ENCODE measurements at regions not wholly inside any gene's neighbourhood (a gene's known extent, or its start where the extent isn't known, plus 50 kb on each side); places are given as distances from the start of the nearest gene placed in this dataset.

GRCh38 chr10:128779416-128779815 is 653.2 kb upstream of the MKI67 start:
- DNase-seq: no peak

GRCh38 chr10:128780156-128780761 is 654.0 kb upstream of the MKI67 start:
- no peak for DNase-seq

- no peak for DNase-seq
Measured at GRCh38 chr10:128781637-128782036, 655.4 kb upstream of the MKI67 start.

- DNase-seq: no peak
Measured at GRCh38 chr10:128784444-128784843, 658.2 kb upstream of the MKI67 start.

- DNase-seq: no peak
Measured at GRCh38 chr10:128792426-128793140, 666.4 kb upstream of the MKI67 start.

- no peak for DNase-seq
Measured at GRCh38 chr10:128793726-128794655, 667.8 kb upstream of the MKI67 start.

- no peak for DNase-seq
Measured at GRCh38 chr10:128796396-128796912, 670.2 kb upstream of the MKI67 start.

- DNase-seq: no peak
Measured at GRCh38 chr10:128802062-128802461, 665.0 kb upstream of the MGMT start.

- DNase-seq: no peak
Measured at GRCh38 chr10:128803790-128804189, 663.3 kb upstream of the MGMT start.

- DNase-seq: no peak
Measured at GRCh38 chr10:128804411-128804810, 662.6 kb upstream of the MGMT start.

- DNase-seq: no peak
Measured at GRCh38 chr10:128808921-128809440, 658.1 kb upstream of the MGMT start.

GRCh38 chr10:128811511-128811910 is 655.5 kb upstream of the MGMT start:
- no peak for DNase-seq

- DNase-seq: no peak
Measured at GRCh38 chr10:128812000-128812399, 655.0 kb upstream of the MGMT start.

GRCh38 chr10:128813574-128813973 is 653.5 kb upstream of the MGMT start:
- DNase-seq: no peak

GRCh38 chr10:128814024-128814423 is 653.0 kb upstream of the MGMT start:
- DNase-seq: no peak

- DNase-seq: no peak
Measured at GRCh38 chr10:128814782-128815181, 652.3 kb upstream of the MGMT start.

- DNase-seq: no peak
Measured at GRCh38 chr10:128816726-128817125, 650.3 kb upstream of the MGMT start.

- no peak for DNase-seq
Measured at GRCh38 chr10:128817636-128818035, 649.4 kb upstream of the MGMT start.

- no peak for DNase-seq
Measured at GRCh38 chr10:128820663-128821062, 646.4 kb upstream of the MGMT start.

GRCh38 chr10:128823201-128823600 is 643.8 kb upstream of the MGMT start:
- DNase-seq: no peak

- no peak for DNase-seq
Measured at GRCh38 chr10:128825626-128826025, 641.4 kb upstream of the MGMT start.

- DNase-seq: no peak
Measured at GRCh38 chr10:128833671-128834070, 633.4 kb upstream of the MGMT start.

- DNase-seq: no peak
Measured at GRCh38 chr10:128835361-128835760, 631.7 kb upstream of the MGMT start.
